ENCODE measurements at regions not wholly inside any gene's neighbourhood (a gene's known extent, or its start where the extent isn't known, plus 50 kb on each side); places are given as distances from the start of the nearest gene placed in this dataset.

DNA sequence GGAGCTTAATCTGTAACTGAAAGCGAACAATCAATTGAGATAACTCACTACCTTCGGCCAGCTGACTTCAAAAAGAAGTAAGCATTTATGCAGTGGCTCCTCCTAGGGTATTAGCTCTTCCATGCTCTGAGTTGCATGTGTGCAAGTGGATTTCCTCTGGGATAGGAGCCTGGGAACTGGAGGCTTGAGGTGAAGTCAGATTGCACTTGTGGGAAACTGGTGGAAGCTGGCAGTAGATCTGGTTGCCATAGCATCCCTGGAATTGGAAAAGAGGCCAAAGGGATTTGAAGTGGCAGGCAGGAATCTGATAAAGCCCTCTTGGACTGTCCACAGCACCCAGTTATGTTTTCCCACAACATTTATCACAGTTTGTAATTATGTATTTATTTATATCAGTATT, 50.6 kb upstream of the FMNL2 start:
- no peak for TF ChIP-seq ZBTB17 (tag by site-specific recombination; IDR thresholded peaks at IDR 0.05)
- TF ChIP-seq, protein P1, sequence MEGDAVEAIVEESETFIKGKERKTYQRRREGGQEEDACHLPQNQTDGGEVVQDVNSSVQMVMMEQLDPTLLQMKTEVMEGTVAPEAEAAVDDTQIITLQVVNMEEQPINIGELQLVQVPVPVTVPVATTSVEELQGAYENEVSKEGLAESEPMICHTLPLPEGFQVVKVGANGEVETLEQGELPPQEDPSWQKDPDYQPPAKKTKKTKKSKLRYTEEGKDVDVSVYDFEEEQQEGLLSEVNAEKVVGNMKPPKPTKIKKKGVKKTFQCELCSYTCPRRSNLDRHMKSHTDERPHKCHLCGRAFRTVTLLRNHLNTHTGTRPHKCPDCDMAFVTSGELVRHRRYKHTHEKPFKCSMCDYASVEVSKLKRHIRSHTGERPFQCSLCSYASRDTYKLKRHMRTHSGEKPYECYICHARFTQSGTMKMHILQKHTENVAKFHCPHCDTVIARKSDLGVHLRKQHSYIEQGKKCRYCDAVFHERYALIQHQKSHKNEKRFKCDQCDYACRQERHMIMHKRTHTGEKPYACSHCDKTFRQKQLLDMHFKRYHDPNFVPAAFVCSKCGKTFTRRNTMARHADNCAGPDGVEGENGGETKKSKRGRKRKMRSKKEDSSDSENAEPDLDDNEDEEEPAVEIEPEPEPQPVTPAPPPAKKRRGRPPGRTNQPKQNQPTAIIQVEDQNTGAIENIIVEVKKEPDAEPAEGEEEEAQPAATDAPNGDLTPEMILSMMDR (tag by site-specific recombination; IDR thresholded peaks at IDR 0.05): no peak
- TF ChIP-seq TCF7L2 (IDR thresholded peaks at IDR 0.05; ENCODE audit: borderline replicate concordance, low read depth, low read length): no peak
- no peak for TF ChIP-seq ZBTB21 (tag by site-specific recombination; IDR thresholded peaks at IDR 0.05)
- TF ChIP-seq ZSCAN23 (tag by site-specific recombination; IDR thresholded peaks at IDR 0.05): no peak
- no peak for TF ChIP-seq RBAK (tag by site-specific recombination; IDR thresholded peaks at IDR 0.05)
- TF ChIP-seq ZNF132 (tag by site-specific recombination; IDR thresholded peaks at IDR 0.05; ENCODE audit: borderline replicate concordance): no peak
- TF ChIP-seq ZNF302 (tag by site-specific recombination; IDR thresholded peaks at IDR 0.05; ENCODE audit: low read depth): no peak
- TF ChIP-seq, protein P2, sequence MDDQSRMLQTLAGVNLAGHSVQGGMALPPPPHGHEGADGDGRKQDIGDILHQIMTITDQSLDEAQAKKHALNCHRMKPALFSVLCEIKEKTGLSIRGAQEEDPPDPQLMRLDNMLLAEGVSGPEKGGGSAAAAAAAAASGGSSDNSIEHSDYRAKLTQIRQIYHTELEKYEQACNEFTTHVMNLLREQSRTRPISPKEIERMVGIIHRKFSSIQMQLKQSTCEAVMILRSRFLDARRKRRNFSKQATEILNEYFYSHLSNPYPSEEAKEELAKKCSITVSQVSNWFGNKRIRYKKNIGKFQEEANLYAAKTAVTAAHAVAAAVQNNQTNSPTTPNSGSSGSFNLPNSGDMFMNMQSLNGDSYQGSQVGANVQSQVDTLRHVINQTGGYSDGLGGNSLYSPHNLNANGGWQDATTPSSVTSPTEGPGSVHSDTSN (CRISPR knock-in tag; IDR thresholded peaks at IDR 0.05): no peak
- TF ChIP-seq KLF1 (tag by site-specific recombination; IDR thresholded peaks at IDR 0.05): no peak

All from HEK293 (cell line).